HG02973 (cell line): ENCODE measurements at regions not wholly inside any gene's neighbourhood (a gene's known extent, or its start where the extent isn't known, plus 50 kb on each side); places are given as distances from the start of the nearest gene placed in this dataset.

Source experiments
- ATAC-seq: cut with Tn5 transposase; IDR thresholded peaks from one replicate; pipeline ENCODE4 v1.9.1; 2021; ENCODE audit warnings: moderate library complexity; ENCODE audit not compliant: unreplicated experiment

GRCh38 chr6:131382631-131383030 is 190.4 kb upstream of the ARG1 start:
- ATAC-seq = no peak

- no peak for ATAC-seq
Observed at GRCh38 chr6:131383421-131384411, 189.3 kb upstream of the ARG1 start.

DNA sequence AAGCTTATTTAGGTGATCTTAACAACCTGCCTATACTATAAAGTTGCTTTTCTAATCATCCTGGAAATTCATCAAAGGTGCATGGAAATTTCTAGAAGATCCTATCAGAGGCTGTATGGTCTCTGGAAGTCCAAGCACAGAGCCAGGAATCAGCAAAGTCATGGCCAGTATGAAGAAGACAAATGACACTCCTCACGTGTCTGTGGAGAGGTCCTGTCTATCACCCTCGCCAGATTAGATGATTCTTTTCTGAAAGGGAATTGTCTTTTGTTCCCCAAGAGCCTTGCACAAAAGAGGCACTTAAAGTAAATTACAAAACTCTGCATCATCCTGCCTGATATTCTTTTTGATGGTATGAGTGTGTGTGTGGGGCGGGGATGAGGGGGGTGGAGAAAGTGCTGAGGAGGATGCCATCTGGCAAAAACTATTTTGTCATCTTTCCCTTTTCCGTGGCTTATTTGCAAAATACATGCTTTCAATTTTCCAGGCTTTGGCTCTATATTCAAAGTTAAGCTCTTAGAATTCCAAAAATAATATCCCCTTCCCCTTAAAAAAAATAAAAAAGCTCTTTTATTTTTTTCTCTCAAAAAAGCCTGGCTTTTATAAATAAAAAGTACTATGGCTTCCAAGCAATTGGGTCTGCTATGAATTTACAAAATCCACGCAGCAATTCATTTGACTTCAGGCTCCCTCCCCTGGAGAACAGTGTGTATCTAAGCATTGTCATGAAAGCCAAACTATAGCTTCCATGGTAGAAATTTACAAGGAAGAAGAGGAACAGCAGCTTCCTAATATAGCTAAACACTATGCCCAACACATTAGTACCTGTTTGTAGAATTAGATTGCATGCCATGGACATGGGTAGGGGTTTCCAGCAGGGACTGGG is 185.2 kb upstream of the ARG1 start:
- ATAC-seq = no peak

- ATAC-seq = no peak
Observed at GRCh38 chr6:131390322-131390721, 182.7 kb upstream of the ARG1 start.

DNA sequence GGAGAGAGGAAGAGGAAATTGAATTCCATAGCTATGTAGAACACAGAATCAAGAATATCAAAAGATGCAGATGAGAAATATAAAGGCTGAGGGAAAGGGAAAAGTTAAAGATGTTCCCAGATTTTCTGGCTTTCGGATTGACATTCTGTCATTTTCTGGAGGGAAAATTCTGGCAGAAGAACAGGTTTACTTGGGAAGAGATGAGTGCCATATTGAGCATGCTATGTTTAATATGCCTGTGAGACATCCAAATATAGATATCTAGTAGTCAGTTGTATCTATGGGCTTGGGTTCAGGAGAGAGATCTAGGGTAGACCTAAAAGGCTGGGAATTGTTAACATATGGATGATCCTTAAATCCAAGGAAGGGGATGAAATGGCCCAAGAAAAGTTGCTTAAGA is 181.9 kb upstream of the ARG1 start:
- no peak for ATAC-seq

GRCh38 chr6:131393433-131393832 is 179.6 kb upstream of the ARG1 start:
- no peak for ATAC-seq

DNA sequence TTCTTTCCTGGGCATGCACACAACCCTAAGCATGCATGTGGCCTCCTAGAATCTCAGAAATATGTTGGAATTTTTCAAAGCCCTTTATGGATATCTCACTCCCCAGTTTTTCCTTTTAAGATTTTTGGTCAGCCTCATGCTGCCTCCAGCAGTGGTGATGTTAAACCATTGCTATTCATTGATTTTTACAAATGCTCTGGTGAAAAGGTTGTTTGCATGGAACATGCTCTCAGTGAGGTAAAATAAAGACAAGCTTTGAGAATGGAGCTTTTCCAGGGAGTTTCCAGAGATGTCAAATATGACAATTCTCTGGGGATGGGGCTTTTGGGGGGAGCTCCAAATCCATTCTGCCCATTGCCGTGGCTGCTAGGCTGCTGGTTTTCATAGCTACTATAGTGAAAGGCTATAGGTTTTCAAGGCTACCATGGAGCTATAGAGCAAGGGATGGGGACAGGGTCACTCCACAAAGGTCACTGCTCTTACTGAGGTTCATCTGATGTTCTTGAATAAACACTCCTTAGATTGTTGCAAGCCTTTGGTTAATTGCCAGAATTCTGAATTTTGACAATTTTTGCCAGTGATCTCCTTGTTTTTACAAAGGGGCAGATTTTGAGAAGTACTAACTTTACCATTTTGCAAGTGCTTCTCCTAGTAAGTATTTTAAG is 178.1 kb upstream of the ARG1 start:
- ATAC-seq = no peak

DNA sequence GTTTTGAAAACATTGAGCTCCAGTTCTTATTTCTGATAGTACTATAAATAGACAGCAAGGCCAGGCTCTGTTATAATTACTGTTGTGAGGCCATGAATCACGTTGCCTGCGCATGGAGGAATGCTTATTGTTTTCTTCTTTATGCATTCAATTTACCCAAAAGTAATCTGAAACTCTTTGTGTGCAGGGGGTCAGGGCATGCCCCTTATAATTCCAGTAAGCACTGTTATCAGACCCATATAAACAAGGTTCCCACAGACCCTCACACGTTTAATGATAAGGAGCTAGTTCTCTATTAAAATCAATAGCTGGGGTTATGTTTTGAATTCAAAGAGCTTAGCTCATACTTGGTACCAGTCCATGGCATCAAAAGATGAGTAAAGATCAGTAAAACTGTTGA is 174.8 kb upstream of the ARG1 start:
- no peak for ATAC-seq

- ATAC-seq = no peak
Observed at GRCh38 chr6:131399433-131399832, 173.6 kb upstream of the ARG1 start.

- no peak for ATAC-seq
Observed at GRCh38 chr6:131400054-131400778, 172.8 kb upstream of the ARG1 start.

DNA sequence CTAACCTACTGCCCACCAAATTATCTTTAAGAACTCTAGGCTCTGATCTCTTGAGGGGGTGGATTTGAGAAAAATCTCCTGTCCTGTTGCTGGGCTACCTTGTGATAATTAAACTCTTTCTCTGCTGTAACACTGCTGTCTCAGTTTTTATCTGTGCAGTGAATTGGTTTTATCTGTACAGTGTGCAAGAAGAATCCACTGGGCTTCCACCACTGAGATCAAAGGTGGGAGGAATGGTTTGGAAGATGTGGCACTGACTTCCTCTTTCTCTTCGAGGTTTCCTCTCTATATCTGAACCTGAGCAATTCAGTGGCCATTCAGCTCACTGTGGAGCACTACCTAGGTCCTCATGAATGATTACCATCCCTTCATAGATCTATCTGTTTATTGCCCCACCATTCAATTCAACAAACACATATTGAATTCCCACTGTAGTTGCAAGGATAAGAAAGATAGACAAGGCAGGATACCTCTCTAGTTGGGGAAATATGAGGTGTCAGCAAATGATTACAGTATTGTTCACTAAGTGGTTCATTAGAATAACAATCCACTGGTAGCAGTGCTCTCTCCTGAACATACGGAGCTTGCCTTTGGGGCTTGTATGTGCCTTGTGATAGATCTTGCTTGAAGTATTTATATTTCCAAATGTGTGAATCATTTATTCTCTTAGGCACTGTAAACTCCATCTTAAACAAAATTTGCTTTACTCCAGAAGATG is 172.1 kb upstream of the ARG1 start:
- no peak for ATAC-seq

DNA sequence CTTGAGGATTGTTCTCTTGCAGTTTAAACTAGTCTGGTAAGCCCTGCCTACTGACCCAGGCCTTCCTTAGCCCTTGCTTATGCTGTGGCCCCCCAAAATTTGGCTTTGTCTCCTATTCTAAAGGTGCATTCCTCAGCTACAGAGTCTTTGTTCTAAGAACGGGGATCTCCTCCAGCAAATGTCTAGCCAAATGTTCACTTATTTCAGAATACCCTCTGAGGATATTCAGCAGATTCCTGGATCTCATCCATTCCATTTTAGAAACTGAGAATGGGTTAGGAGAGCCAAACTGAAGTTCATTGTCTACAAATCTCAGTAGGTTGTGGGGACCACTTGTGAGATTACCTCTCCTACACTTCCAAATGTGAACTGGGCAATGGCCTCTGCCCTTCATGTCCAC is 164.2 kb upstream of the ARG1 start:
- ATAC-seq = no peak

DNA sequence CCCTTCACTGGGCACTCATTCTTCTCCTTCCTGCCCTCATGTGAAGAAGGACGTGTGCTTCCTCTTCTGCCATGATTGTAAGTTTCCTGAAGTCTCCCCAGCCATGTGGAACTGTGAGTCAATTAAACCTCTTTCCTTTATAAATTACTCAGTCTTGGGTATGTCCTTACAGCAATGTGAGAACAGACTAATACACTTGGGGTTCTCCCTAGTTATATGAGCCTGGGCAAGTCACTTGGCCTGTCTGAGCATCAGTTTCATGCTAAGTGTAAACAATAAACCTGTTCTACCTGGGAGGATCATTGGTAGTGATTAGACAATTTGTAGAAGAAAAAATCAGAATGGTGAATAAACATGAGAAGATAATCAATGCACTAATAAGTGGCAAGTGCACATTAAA is 162.2 kb upstream of the ARG1 start:
- ATAC-seq = no peak

GRCh38 chr6:131412960-131413830 is 159.8 kb upstream of the ARG1 start:
- ATAC-seq = no peak

DNA sequence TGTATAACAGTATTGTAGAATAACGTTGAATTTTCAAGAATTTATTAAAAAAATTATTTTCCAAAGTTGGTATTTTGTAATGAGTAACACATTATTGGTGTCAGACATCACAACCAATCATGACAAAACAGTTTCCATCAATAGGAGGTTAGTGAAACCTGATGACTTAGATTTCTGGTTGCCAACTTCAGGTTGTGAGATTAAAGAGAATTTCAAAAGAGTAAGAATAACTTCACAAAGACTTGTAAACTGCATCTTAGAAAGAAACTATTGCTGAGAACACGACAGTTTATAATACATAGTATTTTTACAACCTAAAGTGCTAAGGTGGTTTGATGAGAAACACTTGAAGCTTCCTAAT is 159.2 kb upstream of the ARG1 start:
- ATAC-seq = no peak

- ATAC-seq = no peak
Observed at GRCh38 chr6:131414956-131415355, 158.1 kb upstream of the ARG1 start.

DNA sequence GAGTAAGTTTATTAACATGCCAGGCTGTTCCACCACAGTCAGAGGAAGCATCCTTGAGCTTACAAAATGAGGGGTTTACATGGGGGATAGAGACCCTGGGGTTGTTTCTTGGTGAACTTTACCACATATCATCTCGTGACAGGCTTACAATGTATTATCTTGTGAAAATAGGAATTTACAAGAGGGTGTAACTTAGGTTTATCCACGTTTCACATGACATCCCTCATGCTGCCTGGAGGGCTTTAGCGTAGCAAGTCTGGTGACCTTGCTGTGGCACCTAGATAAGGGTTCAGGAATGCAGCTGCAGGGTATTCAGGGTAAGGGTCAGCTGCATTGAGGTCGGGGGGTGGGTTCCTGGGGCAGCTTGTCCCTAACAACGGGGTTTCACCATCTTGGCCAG is 154.6 kb upstream of the ARG1 start:
- no peak for ATAC-seq

DNA sequence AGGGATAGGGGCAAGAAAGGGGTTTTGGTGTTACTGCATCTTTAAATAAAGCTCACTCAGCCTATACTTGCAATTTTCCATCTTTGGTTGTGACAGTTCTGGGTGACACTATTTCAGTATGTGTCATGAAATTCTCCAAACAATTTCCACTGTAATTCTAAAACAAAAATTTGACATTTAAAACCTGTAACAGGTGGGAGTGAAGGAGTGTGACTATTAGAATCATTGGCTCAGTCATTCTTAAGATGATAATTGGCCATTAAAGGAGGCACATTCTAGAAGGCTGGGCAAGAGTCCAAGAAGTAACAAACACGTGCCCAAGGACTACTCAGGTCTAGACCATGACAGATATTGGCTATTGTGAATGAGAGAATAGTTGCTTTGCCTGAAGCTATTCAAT is 153.3 kb upstream of the ARG1 start:
- ATAC-seq = no peak

DNA sequence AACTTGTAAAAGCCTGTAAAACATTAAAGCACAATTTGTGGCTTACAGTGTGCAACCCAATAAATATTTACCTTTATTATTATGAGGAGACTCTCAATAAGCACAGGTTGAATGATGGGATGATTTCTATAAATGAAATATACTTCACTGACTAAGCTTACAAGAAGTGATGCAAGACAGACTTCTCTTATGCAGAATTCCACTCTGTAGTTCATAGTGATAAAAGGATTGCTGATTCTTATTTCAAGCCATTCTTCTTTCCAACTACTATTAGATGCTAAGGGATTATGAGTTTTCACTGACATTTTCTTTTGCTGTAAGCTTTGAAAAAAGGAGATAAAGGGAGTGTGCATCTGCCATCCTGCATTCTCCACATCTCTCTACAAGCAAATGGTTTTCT is 149.0 kb upstream of the ARG1 start:
- no peak for ATAC-seq
